Right cardiac atrium (tissue), 5 donors: ENCODE measurements at regions not wholly inside any gene's neighbourhood (a gene's known extent, or its start where the extent isn't known, plus 50 kb on each side); places are given as distances from the start of the nearest gene placed in this dataset.

ENCODE experiments used
- ATAC-seq, 2 donors: fragments of 200-7000 bp; cut with Tn5 transposase; one replicate each; pipeline versions ENCODE4 v1.8.0 to v1.9.1; 2020; ENCODE audit warnings: moderate library complexity in 2 of 2, mild to moderate bottlenecking in 1 of 2
- DNase-seq, 3 donors: peaks; one replicate each; pipeline ENCODE4 v3.0.0-alpha.2; 2020
- H3K27ac ChIP-seq: one replicate; pipeline ENCODE4 v1.5.1; 2013; ENCODE audit warnings: mild to moderate bottlenecking, low read length, control low read depth, moderate library complexity
- H3K27me3 ChIP-seq: one replicate; pipeline ENCODE4 v1.6.1; 2013; ENCODE audit not compliant: control insufficient read depth, insufficient read depth
- H3K4me1 ChIP-seq: one replicate; pipeline ENCODE4 v1.6.1; 2013; ENCODE audit warnings: low read length; ENCODE audit not compliant: control insufficient read depth, insufficient read depth
- H3K4me3 ChIP-seq: one replicate; pipeline ENCODE4 v1.5.1; 2013; ENCODE audit warnings: low read length, control low read depth
- H3K9me3 ChIP-seq: one replicate; pipeline ENCODE4 v1.6.1; 2013; ENCODE audit warnings: low read length; ENCODE audit not compliant: control insufficient read depth
- WGBS: extraction: QIAGEN DNeasy Blood & Tissue Kit; methylation state at CpG from one replicate; pipeline ENCODE4 v1.1.7; 2013; 5-methylcytosine and 5-hydroxymethylcytosine counted together
- intact Hi-C, 4 donors: fragments of 100-400 bp; cut with DNase I; formaldehyde crosslinking; loops; one replicate each; pipeline versions ENCODE4 v1.11.0 to v1.14.0; 2022 to 2023
- donor health status: healthy with polysubstance abuse.
- donor health status: DM: no; HTN: yes; CAD: no.
- donor health status: DM: no; HTN: no; CAD: no.
- donor health status: DM: no; HTN: yes; CAD: no; lungs with severe emphysema.
- donor health status: DM: yes; HTN: yes; CAD: no.

- Histone ChIP-seq H3K4me3 (no peak overlapping the region), H3K27ac (no peak overlapping the region), H3K27me3 (no peaks in the 10 kb centered on the region), H3K4me1 (no peaks in the 10 kb centered on the region), H3K9me3 (no peaks in the 10 kb centered on the region)
- no peak for DNase-seq
- no peak for ATAC-seq
- WGBS = 84% methylated on average over 1 of the region's 1 CpG
- intact Hi-C loops = no loop called here
Measured at GRCh38 chr15:97099040-97099439, 768.5 kb downstream of the NR2F2 start.

GRCh38 chr15:97101572-97101971 is 771.1 kb downstream of the NR2F2 start:
- no peaks in the 10 kb centered on the region for H3K9me3 ChIP-seq
- H3K27me3 ChIP-seq = no peaks in the 10 kb centered on the region
- H3K4me3 ChIP-seq = no peak overlapping the region
- DNase-seq (no peak), ATAC-seq (no peak)
- intact Hi-C loops = no loop called here
- H3K27ac ChIP-seq = no peak overlapping the region
- H3K4me1 ChIP-seq = no peaks in the 10 kb centered on the region

DNA sequence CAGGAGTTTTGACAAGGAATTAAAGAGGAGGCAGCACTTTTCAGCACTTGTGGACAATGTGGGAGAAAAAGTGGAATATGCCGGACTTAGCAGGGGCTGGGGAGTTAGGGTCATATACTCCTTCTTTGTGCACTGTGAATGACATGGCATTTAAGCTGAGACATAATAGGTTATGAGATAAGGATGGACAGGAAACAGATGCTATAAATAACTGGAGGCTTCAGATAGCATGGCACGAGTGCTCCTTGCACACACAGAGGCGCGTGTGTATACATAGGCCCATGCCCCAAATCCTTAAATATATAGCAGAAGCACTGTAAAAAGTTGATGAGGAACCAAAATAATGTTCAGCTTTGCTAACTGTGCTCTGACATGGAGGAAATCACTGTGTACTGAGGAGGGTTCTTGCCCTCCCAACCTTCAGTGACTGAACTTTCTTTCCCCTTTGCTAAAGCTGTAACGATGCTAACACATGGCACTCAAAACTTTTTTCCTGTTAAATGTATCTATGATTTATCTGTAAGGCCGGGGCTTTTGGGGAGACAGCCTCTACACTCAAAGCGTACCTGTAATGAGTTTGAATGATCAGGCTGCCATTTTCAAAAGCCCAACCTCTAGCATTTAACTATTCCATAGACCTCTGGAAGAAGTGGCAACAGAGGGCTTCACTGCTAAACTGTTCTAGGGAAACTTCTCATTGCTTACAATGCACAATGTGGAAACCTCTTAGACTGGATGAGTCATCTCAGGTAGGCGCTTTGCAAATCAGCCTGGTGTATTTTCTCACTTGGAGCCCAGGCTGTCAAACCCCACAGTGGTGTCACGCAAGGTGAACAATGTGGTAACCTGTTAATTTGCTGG is 784.6 kb downstream of the NR2F2 start:
- H3K27ac ChIP-seq = no peak overlapping the region
- ATAC-seq = peak; percentile 47 to 64
- H3K4me1 ChIP-seq = no peaks in the 10 kb centered on the region
- H3K4me3 ChIP-seq = no peak overlapping the region
- no peak for DNase-seq
- intact Hi-C loops = no loop called here
- H3K27me3 ChIP-seq = no peaks in the 10 kb centered on the region
- WGBS = 58% methylated on average over 9 of the region's 9 CpGs
- H3K9me3 ChIP-seq = no peaks in the 10 kb centered on the region

DNA sequence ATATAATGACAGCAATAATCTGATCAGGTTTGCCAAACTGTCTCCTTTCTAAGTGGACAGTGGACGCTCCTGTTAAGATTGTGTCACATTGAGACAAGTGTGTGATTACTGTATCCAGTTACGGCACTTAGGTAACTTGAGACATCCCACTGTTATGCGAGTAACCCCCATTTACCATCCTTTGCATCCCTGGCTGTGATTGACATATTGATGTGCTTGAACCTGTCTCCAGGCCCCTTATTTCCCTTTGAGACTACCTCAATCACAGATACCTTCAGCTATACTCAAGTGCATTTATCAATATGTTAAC is 785.2 kb downstream of the NR2F2 start:
- intact Hi-C loops = no loop called here
- Histone ChIP-seq H3K27me3 (no peaks in the 10 kb centered on the region), H3K4me3 (no peak overlapping the region), H3K9me3 (no peaks in the 10 kb centered on the region), H3K4me1 (no peaks in the 10 kb centered on the region), H3K27ac (no peak overlapping the region)
- WGBS = 81% methylated on average over 3 of the region's 3 CpGs
- no peak for DNase-seq
- ATAC-seq = no peak

DNA sequence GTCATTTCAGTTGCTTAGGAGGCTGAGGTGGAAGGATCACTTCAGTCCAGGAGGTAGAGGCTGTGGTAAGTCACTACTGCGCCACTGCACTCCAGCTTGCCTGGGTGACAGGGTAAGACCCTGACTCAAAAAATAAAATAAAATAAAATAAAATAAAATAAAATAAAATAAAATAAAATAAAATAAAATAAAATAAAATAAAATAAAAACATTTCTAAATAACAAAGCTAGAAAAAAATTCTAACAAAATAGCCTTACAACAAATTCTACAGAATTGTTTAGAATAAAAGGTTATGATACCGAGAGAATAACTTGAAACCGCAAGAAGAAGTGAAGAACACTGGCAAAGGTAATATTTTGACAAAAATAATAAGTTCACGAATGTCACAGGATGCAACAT is 794.3 kb downstream of the NR2F2 start:
- DNase-seq (no peak), ATAC-seq (no peak)
- intact Hi-C loops = no loop called here
- H3K27ac ChIP-seq = no peak overlapping the region
- 93% methylated on average over 4 of the region's 4 CpGs for WGBS
- H3K4me3 ChIP-seq = no peak overlapping the region
- peaks cover 2% of the 10 kb centered on the region for H3K9me3 ChIP-seq
- no peaks in the 10 kb centered on the region for H3K4me1 ChIP-seq
- H3K27me3 ChIP-seq = no peaks in the 10 kb centered on the region

DNA sequence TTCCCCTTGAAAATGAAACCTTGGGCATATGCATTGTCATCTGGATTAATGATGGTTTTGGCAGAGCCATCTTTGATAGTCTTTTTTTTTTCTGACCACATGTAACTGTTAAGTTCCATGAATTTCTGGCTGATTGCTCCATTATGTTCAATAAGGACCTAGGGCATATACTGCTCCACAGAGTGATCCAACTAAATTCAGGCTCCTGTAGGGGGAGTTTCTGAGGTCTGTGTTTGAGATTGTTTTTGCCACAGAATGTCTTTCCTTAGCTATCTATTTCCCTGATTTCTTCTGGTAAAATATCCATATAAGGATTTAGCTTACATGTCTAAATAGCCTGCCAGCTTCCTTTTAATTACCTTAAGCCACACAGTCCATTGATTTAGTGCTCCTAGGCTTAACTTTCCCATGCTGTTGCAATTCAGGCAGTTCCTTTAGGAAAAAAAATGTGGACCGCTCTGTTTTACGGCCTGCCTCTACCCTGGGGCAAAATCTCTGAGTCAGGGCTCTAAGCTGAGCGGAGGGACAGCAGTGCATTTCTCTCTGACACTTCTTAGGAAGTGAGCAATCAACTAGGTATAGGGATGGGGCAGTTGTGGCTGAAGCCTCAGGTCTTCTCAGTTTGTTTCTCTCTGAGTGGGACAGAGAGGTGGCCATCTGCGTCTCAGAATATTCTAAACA is 796.2 kb downstream of the NR2F2 start:
- DNase-seq = no peak
- no peaks in the 10 kb centered on the region for H3K4me1 ChIP-seq
- ATAC-seq = no peak
- H3K27me3 ChIP-seq = no peaks in the 10 kb centered on the region
- H3K4me3 ChIP-seq = no peak overlapping the region
- intact Hi-C loops = no loop called here
- no peak overlapping the region for H3K27ac ChIP-seq
- 81% methylated on average over 4 of the region's 4 CpGs for WGBS
- peaks cover 2% of the 10 kb centered on the region for H3K9me3 ChIP-seq

DNA sequence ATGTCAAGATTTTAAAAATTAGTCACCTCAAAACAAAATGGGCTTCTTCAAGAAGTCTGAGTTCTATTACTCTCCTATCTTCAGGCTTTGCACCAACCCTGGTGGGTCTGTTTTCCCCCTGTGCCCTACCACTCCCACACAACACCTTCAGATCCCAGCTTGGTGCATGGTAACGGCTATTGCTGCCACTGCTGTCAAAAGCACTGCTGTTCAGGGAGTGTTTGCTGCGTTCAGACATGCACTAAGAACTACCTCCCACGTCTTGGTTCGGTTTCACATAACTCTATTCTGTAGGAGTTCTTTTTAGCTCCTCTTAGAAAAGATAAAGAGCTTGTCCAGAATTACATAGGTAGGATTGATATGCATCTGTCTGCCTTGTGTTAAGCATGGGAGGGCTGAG is 799.2 kb downstream of the NR2F2 start:
- WGBS = 56% methylated on average over 4 of the region's 4 CpGs
- H3K4me1 ChIP-seq = no peaks in the 10 kb centered on the region
- DNase-seq = no peak
- no peak for ATAC-seq
- intact Hi-C loops = no loop called here
- H3K9me3 ChIP-seq = peaks cover under 1% of the 10 kb centered on the region
- no peak overlapping the region for H3K4me3 ChIP-seq
- H3K27ac ChIP-seq = no peak overlapping the region
- H3K27me3 ChIP-seq = no peaks in the 10 kb centered on the region

GRCh38 chr15:97140216-97140615 is 809.7 kb downstream of the NR2F2 start:
- Histone ChIP-seq H3K4me1 (no peaks in the 10 kb centered on the region), H3K4me3 (no peak overlapping the region), H3K27ac (no peak overlapping the region), H3K9me3 (no peaks in the 10 kb centered on the region), H3K27me3 (no peaks in the 10 kb centered on the region)
- no peak for ATAC-seq
- WGBS = 39% methylated on average over 4 of the region's 4 CpGs
- intact Hi-C loops = no loop called here
- no peak for DNase-seq

- intact Hi-C loops = no loop called here
- H3K27me3 ChIP-seq = no peaks in the 10 kb centered on the region
- DNase-seq (no peak), ATAC-seq (no peak)
- peaks cover 4% of the 10 kb centered on the region for H3K9me3 ChIP-seq
- H3K4me1 ChIP-seq = no peaks in the 10 kb centered on the region
- no peak overlapping the region for H3K27ac ChIP-seq
- no peak overlapping the region for H3K4me3 ChIP-seq
- 92% methylated on average over 1 of the region's 1 CpG for WGBS
Measured at GRCh38 chr15:97141360-97141759, 810.9 kb downstream of the NR2F2 start.

DNA sequence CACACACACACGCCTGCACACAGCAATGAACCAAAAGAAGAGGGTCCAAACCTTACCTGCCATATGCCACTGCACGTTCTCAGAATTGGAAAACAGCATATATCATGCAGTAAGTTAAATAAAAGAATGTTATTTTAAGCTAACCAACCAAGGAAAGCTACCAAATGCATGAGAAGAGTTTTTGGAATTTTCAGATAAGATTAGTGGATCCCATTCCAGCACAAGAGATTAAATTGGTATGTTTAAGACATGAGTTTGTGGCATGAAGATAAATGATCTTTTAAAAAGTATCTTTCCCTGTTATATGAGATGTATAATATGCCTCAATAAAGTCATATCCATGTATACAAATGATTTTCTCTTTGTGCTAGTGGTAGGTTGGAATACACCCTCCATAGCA is 811.4 kb downstream of the NR2F2 start:
- Histone ChIP-seq H3K9me3 (peaks cover 4% of the 10 kb centered on the region), H3K4me3 (no peak overlapping the region), H3K27me3 (no peaks in the 10 kb centered on the region), H3K4me1 (no peaks in the 10 kb centered on the region), H3K27ac (no peak overlapping the region)
- WGBS = 46% methylated on average over 2 of the region's 2 CpGs
- intact Hi-C loops = no loop called here
- ATAC-seq (no peak), DNase-seq (no peak)

DNA sequence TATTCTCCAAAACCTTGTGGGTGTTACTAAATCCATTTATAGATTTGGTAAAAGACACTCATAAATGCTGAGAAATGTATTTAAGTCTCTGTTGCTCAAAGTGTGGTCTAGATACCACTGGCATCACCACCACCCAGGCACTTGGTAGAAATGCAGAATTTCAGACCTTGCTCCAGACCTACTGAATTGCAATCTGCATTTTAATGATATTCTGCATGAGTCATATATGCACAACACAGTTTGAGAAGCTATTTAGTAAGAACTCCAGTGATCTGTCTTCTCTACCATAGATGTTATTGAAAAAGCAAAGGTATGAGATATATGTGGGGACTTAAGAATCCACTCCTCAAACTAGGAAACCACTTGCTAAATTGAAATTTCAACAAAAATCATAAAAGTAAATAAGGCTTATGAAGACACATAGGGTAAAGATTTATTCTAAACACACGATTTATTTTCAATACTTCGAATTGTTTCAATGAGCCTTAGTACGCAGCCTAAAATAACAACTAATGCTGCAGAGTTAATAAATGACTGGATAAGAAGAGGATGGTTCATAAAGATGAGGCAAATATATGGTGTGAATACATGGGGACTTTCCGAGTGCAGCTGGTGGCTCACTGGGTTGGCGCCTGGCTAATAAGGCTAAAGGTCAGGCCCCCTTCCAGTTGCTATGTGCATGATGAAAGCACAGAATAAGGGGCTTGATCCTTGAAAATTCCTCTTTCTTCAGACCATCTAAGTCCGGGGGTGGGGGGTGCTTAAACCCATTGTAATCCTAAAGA is 813.3 kb downstream of the NR2F2 start:
- Histone ChIP-seq H3K27ac (no peak overlapping the region), H3K9me3 (peaks cover 4% of the 10 kb centered on the region), H3K27me3 (no peaks in the 10 kb centered on the region), H3K4me3 (no peak overlapping the region), H3K4me1 (no peaks in the 10 kb centered on the region)
- no peak for DNase-seq
- WGBS = 86% methylated on average over 6 of the region's 6 CpGs
- ATAC-seq = no peak
- intact Hi-C loops = no loop called here
